ENCODE measurements at regions not wholly inside any gene's neighbourhood (a gene's known extent, or its start where the extent isn't known, plus 50 kb on each side); places are given as distances from the start of the nearest gene placed in this dataset.

DNA sequence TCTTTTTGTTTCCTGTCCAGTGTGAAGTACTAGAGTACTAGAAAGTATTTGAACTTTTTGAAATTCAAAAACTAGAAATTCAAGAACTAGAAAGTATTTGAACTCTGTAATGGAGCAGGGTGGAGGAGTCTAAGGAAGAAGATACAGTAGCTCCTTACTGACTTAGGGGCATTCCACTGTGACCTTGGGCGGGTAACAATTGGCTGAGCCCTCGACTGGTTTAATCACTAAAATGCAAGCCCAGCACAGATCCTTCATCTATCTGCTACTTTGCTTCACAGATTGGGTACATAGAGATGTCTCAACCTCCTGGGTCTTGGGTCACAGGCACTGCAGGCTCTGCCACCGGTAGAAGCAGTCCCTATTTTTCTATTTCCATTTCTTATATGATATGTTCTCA is 462.1 kb upstream of the AGTR1 start:
- no peak for TF ChIP-seq POLR2A (IDR thresholded peaks at IDR 0.05)
- TF ChIP-seq, protein P1, sequence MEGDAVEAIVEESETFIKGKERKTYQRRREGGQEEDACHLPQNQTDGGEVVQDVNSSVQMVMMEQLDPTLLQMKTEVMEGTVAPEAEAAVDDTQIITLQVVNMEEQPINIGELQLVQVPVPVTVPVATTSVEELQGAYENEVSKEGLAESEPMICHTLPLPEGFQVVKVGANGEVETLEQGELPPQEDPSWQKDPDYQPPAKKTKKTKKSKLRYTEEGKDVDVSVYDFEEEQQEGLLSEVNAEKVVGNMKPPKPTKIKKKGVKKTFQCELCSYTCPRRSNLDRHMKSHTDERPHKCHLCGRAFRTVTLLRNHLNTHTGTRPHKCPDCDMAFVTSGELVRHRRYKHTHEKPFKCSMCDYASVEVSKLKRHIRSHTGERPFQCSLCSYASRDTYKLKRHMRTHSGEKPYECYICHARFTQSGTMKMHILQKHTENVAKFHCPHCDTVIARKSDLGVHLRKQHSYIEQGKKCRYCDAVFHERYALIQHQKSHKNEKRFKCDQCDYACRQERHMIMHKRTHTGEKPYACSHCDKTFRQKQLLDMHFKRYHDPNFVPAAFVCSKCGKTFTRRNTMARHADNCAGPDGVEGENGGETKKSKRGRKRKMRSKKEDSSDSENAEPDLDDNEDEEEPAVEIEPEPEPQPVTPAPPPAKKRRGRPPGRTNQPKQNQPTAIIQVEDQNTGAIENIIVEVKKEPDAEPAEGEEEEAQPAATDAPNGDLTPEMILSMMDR (IDR thresholded peaks at IDR 0.05): no peak
